ENCODE measurements at regions not wholly inside any gene's neighbourhood (a gene's known extent, or its start where the extent isn't known, plus 50 kb on each side); places are given as distances from the start of the nearest gene placed in this dataset.
"Not testable (repeated sequence)": the region's sequence is repeated elsewhere in the genome, so short reads cannot be mapped to it uniquely, and the experiment has no call there.

DNA sequence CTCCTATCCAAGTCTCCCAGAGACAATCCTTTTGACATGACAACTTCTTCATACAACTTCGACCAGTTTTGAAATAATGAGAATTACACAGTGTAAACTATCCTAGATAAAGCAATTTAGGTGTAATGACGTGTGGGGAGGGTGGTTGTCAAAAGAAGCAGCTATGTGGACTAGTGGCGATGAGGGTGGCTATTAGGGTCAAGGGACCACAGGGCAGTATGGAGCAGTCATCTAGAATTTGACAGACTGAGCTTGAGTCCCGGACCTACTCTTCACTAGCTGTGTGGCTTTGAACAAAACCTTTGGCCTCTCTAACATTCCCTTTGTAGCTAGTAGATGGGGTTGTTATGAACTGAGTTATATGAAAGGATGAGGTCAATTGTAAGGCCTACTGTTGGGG is 247.1 kb downstream of the HAPSTR1 start:
- DNase-seq (ENCODE audit: low read depth): no peak

DNA sequence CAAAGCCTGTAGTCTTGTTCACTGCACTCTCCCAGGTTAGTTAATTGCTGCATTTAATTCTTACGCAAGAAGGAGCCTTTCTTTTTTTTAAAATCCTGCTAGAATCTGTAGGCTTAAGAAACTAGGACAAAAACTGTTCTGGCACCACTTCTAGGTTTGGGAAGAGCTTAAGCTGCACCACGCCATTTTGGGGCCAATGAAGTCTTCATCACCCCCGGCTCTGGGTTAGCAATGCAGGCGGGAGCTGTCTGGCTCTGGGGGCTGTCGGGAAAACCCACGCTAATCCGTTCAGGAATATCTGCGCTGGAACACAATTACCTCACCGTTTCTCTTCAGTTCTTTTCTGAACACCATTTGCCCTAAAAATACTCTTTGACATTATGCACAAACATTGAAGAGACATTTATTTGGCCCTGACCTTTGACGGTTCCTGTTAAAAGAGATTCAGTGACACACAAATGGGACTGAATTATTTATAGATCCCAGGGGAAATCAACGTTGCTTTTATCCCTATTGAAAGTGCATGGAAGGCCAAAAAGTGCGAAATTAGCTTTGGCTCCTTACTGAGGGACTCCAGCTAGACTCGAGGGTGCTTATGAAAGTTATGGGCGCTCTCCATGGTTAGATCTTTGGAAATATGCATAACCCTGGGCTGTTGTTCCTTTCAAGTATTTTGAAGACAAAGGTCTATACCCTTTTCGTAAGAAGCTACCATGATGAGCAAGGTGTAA is 249.2 kb downstream of the HAPSTR1 start:
- DNase-seq (ENCODE audit: low read depth): no peak

DNA sequence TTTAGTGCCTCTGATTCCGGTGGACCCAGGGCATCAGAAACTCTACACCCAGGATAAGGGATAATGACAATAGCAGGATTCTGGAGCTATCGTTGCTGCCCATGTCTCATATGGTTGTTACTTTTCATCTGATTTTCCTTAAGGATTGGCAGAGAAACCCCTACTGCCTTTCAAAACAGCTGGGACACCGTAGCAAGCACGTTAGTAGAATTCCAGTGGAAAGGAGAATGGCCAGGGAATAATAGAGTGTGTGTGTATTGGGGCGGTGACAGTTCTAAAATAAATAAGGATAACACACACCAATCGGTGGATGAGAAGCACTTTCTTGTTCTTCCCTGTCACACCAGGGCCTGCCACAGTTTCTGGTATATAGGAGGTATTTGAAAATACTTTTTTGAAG is 251.8 kb downstream of the HAPSTR1 start:
- no peak for DNase-seq (ENCODE audit: low read depth)

DNA sequence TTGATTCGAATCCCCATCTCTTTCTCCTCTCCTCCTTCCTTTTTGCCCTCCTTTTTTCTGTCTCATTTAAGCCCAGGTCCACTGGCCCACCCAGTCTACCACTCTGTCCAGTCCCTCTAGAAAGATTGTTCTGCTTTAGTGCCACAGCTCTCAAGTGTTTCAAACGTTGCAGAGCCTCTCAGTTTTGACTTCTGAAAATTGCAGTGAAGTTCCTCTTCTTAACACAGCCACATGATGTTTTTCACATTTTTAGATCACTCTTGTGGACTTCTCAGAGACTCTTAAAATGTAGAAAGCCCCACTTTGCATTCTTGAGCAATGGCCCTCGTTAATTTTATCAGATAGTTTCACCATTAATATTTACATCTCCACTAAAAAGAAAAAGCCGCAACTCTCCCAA is 253.1 kb downstream of the HAPSTR1 start:
- DNase-seq (ENCODE audit: low read depth): no peak

DNA sequence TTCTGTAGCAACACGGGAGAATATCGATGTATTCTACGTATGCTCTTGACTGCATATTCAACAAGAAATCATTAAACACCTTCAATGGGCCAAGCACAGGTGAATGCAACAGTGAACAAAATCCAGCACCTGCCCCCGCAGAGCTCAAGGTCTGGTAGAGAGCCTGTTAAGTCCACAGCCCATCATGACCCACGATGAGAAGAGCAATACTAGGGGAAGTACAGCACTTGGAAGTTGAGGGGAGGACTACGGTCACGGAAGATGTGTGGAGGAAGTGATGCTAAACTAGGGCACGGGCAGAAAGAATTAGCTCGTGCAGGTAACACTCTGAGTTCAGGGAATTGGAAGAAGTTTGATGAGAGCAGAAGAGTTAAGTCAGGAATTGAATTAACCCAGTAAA is 253.6 kb downstream of the HAPSTR1 start:
- DNase-seq (ENCODE audit: low read depth): no peak

DNA sequence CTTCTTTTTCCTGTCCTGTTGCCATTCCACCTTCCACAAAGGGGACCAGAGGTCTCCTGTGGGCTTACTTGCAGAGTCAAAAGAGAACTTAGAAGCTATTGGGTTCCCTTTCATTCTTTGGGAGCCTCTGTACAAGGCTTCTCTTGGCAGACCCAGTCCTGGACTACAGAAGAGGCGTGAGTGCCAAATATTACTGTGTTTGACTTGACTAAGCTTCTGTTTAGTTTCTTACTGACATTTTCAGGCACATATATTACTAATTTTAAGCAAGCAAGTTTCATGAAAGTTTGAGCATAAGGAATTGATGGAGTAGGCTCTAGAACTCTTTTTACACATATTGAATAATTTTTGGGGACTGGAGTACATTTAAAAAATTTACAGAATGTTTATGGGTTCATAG is 254.4 kb downstream of the HAPSTR1 start:
- no peak for DNase-seq (ENCODE audit: low read depth)

DNA sequence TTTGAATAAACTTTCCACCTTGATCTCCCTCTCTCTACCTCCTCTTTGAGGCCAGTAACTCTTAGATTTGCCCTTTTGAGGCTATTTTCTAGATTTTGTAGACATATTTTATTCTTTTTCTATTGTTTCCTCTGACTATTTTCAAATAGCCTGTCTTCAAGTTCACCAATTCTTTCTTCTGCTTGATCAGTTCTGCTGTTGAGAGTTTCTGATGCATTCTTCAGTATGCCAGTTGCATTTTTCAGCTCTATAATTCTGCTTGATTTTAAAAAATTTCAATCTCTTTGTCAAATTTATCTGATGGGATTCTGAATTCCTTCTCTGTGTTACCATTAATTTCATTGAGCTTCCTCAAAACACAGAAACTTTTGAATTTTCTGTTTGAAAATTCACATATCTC is 257.5 kb downstream of the HAPSTR1 start:
- DNase-seq (ENCODE audit: low read depth): no peak

DNA sequence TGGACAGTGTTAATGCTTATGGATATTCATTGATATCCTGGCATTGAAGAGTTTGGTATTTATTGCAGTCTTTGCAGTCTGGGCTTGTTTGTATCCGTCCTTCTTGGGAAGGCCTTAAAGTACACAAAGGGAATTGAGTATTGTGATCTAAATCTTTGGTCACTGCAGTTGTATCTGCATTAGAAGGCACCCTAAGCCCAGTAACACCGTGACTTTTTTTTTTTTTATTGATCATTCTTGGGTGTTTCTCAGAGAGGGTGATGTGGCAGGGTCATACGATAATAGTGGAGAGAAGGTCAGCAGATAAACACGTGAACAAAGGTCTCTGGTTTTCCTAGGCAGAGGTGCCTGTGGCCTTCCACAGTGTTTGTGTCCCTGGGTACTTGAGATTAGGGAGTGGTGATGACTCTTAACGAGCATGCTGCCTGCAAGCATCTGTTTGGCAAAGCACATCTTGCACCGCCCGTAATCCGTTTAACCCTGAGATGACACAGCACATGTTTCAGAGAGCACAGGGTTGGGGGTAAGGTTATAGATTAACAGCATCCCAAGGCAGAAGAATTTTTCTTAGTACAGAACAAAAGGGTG is 258.0 kb downstream of the HAPSTR1 start:
- DNase-seq (ENCODE audit: low read depth): not testable (repeated sequence)

DNA sequence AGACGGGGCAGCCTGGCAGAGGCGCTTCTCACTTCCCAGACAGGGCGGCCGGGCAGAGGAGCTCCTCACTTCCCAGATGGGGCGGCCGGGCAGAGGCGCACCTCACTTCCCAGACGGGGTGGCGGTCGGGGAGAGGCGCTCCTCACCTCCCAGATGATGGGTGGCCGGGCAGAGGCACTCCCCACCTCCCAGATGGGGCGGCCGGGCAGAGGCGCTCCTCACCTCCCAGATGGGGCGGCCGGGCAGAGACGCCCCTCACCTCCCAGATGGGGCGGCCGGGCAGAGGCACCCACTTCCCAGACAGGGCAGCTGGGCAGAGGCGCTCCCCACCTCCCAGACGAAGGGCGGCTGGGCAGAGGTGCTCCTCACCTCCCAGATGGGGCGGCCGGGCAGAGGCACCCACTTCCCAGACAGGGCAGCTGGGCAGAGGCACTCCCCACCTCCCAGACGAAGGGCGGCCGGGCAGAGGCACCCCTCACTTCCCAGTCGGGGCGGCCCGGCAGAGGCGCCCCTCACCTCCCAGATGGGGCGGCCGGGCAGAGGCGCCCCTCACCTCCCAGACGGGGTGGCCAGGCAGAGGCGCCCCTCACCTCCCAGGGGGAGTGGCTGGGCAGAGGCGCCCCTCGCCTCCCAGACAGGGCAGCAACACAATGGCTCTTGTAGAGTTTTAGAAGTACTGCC is 258.8 kb downstream of the HAPSTR1 start:
- DNase-seq (ENCODE audit: low read depth): not testable (repeated sequence)

DNA sequence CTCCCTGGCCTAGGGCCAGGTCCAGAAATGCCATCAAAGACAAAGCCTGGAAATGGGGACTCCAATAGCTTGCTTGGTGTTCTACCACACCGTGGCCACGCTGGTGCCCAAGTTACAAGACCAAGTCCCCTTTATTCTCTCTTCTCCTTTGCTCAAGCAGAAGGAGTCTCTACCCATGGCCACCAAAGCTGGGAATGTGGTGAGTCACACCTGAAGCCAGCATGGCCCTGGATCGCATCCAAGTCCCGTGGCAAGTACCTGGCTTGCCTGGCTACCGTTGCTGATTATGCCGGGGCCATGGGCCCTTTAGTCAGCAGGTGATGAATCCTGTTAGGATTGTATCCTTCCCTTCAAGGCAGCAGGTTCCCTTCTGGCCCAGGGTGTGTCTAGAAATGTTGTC is 260.0 kb downstream of the HAPSTR1 start:
- no peak for DNase-seq (ENCODE audit: low read depth)

DNA sequence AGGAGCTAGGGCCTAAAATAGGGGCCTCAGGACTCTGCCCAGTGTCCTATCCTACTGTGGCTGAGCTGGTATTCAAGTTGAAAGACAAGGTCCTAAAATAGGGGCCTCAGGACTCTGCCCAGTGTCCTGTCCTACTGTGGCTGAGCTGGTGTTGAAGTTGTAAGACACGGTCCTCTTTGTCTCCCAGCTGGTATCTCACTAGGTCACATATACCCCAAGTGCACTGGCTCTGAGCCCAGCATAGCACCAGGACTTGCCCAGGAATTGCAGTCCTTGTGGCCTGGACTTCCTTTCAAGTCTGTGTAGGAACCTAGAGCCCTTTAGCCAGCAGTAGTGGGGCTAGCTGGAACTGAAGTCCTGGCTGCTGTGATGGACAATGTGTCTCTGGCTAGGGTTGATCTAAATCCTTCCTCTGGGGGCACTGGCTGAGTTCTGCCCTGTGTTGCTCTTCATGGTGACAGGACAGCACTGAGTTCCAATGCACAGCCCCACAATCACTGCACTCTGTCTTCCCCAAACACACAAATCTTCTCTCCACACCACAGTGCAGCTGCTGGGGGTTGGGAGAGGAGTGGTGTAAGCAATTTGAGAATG is 260.5 kb downstream of the HAPSTR1 start:
- DNase-seq (ENCODE audit: low read depth): no peak

DNA sequence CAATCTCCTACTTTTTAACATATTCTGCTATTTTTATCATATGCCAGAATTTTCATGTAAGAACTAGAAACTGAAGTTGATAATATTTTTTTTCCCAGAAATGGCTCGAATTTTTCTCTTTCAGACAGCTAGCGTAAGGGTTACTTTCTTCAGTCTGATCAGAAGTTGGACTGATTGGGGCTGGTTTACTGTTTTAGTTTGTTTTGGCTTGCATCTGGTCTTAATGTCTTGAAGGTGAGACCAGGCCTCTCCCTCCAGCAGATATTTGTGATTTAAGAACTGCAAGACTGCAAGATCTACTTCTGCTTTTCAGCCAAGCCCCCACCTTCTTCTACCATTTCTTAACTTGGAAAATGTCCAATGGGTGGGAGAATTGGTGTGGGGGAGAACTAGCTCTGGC is 266.4 kb downstream of the HAPSTR1 start:
- no peak for DNase-seq (ENCODE audit: low read depth)

DNA sequence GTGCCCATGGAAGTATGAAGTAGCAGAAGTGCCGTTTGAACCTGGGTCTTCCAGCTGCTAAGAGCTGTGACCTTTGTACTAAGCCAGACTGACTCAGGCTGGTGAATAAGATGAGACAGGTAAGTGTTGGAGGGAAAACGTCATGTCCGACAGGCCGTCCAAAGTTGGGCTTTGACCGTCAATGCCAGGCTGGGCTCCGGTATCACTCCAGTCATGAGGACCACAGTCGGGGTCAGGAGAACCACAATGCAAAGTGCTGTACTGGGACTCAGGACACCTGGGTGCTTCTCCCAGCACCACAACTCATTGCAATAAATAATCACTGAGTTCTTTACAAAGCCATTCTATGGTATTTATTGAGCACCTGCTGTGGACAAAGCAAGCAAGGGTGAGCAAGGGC is 268.6 kb downstream of the HAPSTR1 start:
- DNase-seq (ENCODE audit: low read depth): no peak

DNA sequence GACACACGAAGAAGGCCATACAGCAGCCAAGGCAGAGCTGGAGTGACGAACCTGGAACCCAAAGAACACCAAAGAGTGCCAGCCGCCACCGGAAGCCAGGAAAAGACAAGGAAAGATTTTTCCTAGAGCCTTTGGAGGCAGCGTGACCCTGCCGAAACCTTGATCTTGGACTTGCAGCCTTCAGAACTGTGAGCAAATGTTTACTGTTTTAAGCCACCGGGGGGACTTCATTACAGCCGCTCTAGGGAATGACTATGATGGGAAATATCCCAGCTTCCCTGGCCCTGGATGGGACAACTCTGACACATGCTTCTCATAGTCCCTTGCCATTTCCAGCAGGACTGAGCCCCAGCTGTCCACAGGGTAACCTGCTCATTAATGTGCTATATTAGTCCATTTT is 270.6 kb downstream of the HAPSTR1 start:
- DNase-seq (ENCODE audit: low read depth): no peak

DNA sequence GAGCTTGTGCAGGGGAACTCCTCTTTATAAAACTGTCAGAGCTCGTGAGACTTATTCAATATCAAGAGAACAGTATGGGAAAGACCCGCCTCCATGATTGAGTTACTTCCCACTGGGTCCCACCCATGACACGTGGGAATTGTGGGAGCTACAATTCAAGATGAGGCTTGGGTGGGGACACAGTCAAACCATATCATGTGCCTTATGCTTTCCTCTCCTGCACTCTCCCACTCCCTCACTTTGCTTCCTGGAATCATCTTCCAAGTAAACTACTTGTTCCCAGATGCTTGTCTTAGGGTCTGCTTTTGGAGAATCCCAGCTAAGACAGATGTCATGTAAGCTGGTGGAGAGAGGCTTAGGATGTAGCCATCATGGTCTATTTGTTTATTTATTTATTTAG is 271.2 kb downstream of the HAPSTR1 start:
- no peak for DNase-seq (ENCODE audit: low read depth)

DNA sequence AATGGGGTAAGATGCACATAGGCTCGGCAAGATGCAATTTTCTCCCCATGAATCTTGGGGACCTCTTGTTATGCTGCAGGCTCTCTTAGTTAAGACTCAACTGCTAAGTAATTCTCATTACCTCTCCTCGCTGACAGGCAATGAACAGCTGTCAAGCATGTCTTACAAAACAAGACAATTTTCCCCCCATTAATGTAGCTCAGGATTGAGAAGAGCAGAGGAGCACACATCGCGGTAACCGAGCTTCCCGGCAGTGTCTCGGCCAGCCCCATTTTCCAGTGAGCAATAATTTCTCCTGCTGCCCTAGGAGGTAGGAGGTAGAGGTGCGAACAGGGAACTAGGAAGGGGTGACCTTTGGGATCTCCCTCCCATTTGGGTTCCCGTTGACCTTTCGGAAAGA is 272.1 kb downstream of the HAPSTR1 start:
- no peak for DNase-seq (ENCODE audit: low read depth)

DNA sequence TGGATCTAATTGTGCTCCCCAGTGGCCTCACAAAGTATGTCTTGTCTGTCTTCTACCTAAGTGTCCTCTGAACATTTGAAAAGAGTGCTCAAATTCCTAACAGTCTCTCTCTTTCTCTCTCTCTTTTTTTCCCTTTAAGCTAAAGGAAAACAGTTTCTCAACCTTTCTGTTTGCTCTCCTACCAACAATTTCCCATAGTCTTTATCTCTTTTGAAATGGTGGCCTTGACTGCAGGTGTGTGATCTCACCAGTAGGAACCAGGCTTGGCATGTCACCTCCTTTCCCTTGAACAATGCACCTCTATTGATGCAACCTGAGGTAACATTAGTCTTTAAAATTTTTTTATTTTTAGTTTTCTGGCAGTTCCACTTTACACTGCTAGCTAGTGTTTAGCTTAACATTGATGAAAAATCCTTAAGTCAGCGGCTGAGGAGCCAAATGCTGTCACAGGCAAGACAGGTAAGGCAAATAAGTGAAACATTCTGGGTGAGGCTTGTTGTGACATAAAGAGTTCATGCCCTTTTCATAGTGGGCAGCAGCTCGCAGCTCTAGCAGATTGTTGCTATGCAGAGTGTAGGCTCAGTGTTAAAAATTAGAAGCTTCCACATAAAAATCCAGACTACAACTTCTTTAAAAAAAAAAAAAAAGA is 273.4 kb downstream of the HAPSTR1 start:
- no peak for DNase-seq (ENCODE audit: low read depth)

DNA sequence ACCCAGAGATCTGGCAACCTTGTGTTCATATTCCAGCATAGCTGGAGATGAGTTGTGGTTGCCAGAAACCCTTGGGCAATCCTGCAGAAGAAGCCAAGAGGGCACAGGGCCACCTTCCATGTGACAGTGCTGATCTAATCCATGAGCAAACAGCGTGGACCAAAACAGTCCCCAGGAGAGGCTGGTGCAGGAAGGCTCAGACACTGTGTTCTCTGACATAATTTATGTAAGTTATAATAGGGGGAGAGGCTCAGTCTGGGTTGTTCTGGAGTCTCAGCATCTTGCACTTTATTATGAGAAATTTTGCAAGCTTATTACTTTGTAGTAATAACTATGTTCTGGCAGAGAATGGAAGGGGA is 273.9 kb downstream of the HAPSTR1 start:
- DNase-seq (ENCODE audit: low read depth): no peak

DNA sequence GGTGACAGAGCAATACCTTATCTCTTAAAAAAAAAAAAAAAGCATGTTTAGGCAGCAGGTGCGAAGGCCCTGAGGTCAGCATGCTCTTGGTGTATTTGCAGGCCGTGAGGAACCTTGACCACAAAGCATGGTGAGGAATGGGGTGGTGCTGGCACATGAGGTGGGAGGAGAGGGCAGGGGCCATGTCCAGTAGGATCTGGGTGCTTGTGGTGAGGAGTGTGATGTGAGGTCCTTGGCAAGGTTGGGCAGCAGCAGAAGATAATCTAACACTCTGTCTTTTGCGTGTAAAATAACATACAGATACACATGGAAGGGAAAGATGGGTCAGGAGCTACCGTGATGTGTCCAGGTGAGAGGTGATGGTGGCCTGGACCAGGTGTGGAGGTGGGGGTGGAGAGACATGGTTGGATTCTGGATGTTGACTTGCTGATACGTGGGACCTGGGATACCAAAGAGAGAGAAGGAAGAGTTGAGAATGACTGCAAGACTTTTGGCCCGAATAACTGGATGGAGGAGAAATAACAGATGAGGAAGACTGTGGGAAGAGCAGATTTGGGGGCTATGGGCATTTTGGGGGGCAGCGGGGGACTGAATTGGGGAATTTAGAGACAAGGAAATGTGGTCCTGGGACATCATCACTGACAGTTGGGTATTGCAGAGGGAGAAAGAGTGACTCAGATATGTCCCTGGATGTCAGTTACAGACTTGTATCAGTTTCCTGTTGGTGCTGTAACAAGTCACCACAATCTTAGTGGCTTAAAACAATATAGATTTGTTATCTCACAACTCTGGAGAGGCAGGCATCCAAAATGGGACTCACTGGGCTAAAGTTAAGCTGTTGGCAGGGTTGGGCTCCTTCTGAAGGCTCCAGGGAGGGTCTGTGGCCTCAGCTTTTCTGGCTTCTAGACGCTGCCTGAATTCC is 274.9 kb downstream of the HAPSTR1 start:
- no peak for DNase-seq (ENCODE audit: low read depth)

DNA sequence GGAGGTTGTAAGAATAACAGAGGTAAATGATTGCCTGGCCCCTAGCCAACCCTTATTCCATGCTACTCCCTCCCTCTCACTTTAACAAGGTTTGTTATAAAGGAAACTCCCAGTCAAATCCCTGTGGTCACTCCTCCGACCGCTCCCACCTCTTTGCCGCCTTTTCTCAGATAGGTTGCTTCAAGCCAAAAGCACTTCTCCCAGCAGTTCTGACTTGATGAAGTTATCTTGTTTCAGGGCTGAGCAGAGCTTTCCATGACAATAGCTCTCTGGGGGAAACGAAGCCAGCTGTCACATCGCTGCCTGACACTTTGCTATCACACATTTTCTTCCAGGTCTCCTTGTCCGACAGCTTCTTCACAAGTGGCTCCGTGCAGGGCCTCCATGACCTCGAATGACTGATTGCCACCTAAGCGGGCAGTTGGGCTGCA is 278.6 kb downstream of the HAPSTR1 start:
- DNase-seq (ENCODE audit: low read depth): no peak
